PC-9 (cell line): ENCODE measurements at regions not wholly inside any gene's neighbourhood (a gene's known extent, or its start where the extent isn't known, plus 50 kb on each side); places are given as distances from the start of the nearest gene placed in this dataset.

Experiments used
- BruUV-seq: library from RNA; stranded (reverse); fragments of 400-500 nt; replicated peaks from 2 replicates; lab custom pipeline; 2021; lab: Mats Ljungman, UMichigan
- CTCF ChIA-PET: fragments of 300-600 bp; sonication (Branson Sonifier 250); formaldehyde crosslinking; loops from one replicate; lab custom pipeline; 2022; ENCODE audit warnings: antibody characterized with exemption; lab: Charles Lee
- POLR2A ChIA-PET: fragments of 300-600 bp; sonication (Branson Sonifier 250); formaldehyde crosslinking; loops from one replicate; lab custom pipeline; 2022; ENCODE audit warnings: antibody characterized with exemption; ENCODE audit not compliant: unreplicated experiment; lab: Charles Lee
- DNase-seq, 2 experiments: peaks; one replicate each; pipeline versions ENCODE4 v3.0.0 to v3.0.0-alpha.2; 2015 to 2022; ENCODE audit warnings: mixed read lengths in 1 of 2
- H2AFZ ChIP-seq: fragments of 200-600 bp; sonication (generic); 2 replicates; pipeline ENCODE4 v1.8.1; 2017; ENCODE audit warnings: antibody characterized with exemption
- H3F3A ChIP-seq: fragments of 200-600 bp; sonication (generic); 2 replicates; pipeline ENCODE4 v1.8.1; 2017; ENCODE audit warnings: antibody characterized with exemption, mild to moderate bottlenecking, low read depth; ENCODE audit not compliant: insufficient read depth
- H3K27ac ChIP-seq: fragments of 200-600 bp; sonication (generic); 2 replicates; pipeline ENCODE4 v1.6.1; 2016; ENCODE audit warnings: mixed run types
- H3K27me3 ChIP-seq: fragments of 200-600 bp; sonication (generic); 2 replicates; pipeline ENCODE4 v1.6.1; 2016; ENCODE audit warnings: low read depth, mixed run types; ENCODE audit not compliant: insufficient read depth
- H3K36me3 ChIP-seq: fragments of 200-600 bp; sonication (generic); 2 replicates; pipeline ENCODE4 v1.6.1; 2016; ENCODE audit warnings: low read depth, mixed run types
- H3K4me1 ChIP-seq: fragments of 200-600 bp; sonication (generic); replicated peaks from 2 replicates; pipeline ENCODE4 v1.6.1; 2016; ENCODE audit warnings: mixed run types; ENCODE audit not compliant: insufficient read depth
- H3K4me2 ChIP-seq: fragments of 200-600 bp; sonication (generic); 2 replicates; pipeline ENCODE4 v1.6.1; 2017; ENCODE audit warnings: mixed run types
- H3K4me3 ChIP-seq: fragments of 200-600 bp; sonication (generic); 2 replicates; pipeline ENCODE4 v1.6.1; 2016; ENCODE audit warnings: mixed run types
- H3K79me2 ChIP-seq: fragments of 200-600 bp; sonication (generic); 2 replicates; pipeline ENCODE4 v1.6.1; 2017; ENCODE audit warnings: low read depth, mixed run types
- H3K9me2 ChIP-seq: fragments of 200-600 bp; sonication (generic); 2 replicates; pipeline ENCODE4 v1.8.1; 2017; ENCODE audit warnings: mild to moderate bottlenecking; ENCODE audit not compliant: insufficient read depth
- H3K9me3 ChIP-seq: fragments of 200-600 bp; sonication (generic); 2 replicates; pipeline ENCODE4 v1.8.1; 2016; ENCODE audit warnings: low read depth; ENCODE audit not compliant: insufficient read depth
- H4K20me1 ChIP-seq: fragments of 200-600 bp; sonication (generic); 2 replicates; pipeline ENCODE4 v1.8.1; 2017; ENCODE audit not compliant: insufficient read depth
- EZH2 ChIP-seq: fragments of 200-600 bp; sonication (generic); IDR thresholded peaks from 2 replicates; pipeline ENCODE4 v1.8.0; 2017; ENCODE audit warnings: antibody characterized with exemption, low read depth
- intact Hi-C: fragments of 100-400 bp; cut with micrococcal nuclease; formaldehyde crosslinking; loops from one replicate; pipeline ENCODE4 v1.10.0; 2022; ENCODE audit not compliant: unreplicated experiment
- TF ChIP-seq, protein P1 (sequence below): fragments of 200-600 bp; sonication (generic); conservative IDR thresholded peaks from 2 replicates; pipeline ENCODE4 v1.6.1; 2017; ENCODE audit warnings: mixed run types, antibody characterized with exemption, mild to moderate bottlenecking, moderate library complexity

GRCh38 chr4:140255467-140255866 is 101.5 kb upstream of the MAML3 start:
- no TSS peak for BruUV-seq
- Histone ChIP-seq H3K36me3 (no peaks in the 10 kb centered on the region), H2AFZ (no peak overlapping the region), H3F3A (peaks cover 18% of the 10 kb centered on the region; the same call in 1 of the 2 replicates), H3K27ac (peak overlapping the region; percentile 83; the same call in 1 of the 2 replicates), H4K20me1 (no peaks in the 10 kb centered on the region), H3K79me2 (no peaks in the 10 kb centered on the region), H3K4me3 (no peak overlapping the region), H3K27me3 (no peaks in the 10 kb centered on the region), H3K9me3 (no peaks in the 10 kb centered on the region), H3K4me2 (no peak overlapping the region), H3K4me1 (peaks cover 80% of the 10 kb centered on the region), H3K9me2 (no peaks in the 10 kb centered on the region)
- intact Hi-C loops, result loop anchor here (10.0 kb wide), 1 partner anchor 599 kb away; no protein-coding TSS in a partner anchor
- TF ChIP-seq, protein P1, sequence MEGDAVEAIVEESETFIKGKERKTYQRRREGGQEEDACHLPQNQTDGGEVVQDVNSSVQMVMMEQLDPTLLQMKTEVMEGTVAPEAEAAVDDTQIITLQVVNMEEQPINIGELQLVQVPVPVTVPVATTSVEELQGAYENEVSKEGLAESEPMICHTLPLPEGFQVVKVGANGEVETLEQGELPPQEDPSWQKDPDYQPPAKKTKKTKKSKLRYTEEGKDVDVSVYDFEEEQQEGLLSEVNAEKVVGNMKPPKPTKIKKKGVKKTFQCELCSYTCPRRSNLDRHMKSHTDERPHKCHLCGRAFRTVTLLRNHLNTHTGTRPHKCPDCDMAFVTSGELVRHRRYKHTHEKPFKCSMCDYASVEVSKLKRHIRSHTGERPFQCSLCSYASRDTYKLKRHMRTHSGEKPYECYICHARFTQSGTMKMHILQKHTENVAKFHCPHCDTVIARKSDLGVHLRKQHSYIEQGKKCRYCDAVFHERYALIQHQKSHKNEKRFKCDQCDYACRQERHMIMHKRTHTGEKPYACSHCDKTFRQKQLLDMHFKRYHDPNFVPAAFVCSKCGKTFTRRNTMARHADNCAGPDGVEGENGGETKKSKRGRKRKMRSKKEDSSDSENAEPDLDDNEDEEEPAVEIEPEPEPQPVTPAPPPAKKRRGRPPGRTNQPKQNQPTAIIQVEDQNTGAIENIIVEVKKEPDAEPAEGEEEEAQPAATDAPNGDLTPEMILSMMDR, result no peak
- TF ChIP-seq EZH2, result no peak
- no peak for DNase-seq
- CTCF ChIA-PET, result interaction anchor here (0.6 kb wide), 1 partner anchor 26 kb away, joined by 3 read pairs; no protein-coding TSS in a partner anchor
- POLR2A ChIA-PET, result no interaction called here

GRCh38 chr4:140254651-140255299 is 100.8 kb upstream of the MAML3 start:
- peaks cover 18% of the 10 kb centered on the region; the same call in 1 of the 2 replicates for H3F3A ChIP-seq
- no peaks in the 10 kb centered on the region for H3K27me3 ChIP-seq
- H3K79me2 ChIP-seq, result no peaks in the 10 kb centered on the region
- no peaks in the 10 kb centered on the region for H3K9me2 ChIP-seq
- TF ChIP-seq EZH2, result no peak
- TF ChIP-seq, protein P1, result no peak
- no TSS peak for BruUV-seq
- no peaks in the 10 kb centered on the region for H3K9me3 ChIP-seq
- POLR2A ChIA-PET, result interaction anchor here (0.5 to 0.6 kb wide), 4 partner anchors 46 to 609 kb away, joined by 3 to 5 read pairs (median 4); no protein-coding TSS in a partner anchor
- H3K4me3 ChIP-seq, result no peak overlapping the region
- intact Hi-C loops, result loop anchor here (5.0 to 10.0 kb wide), 3 partner anchors 512 to 600 kb away; no protein-coding TSS in a partner anchor
- peaks cover 73% of the 10 kb centered on the region for H3K4me1 ChIP-seq
- no peak overlapping the region for H2AFZ ChIP-seq
- H4K20me1 ChIP-seq, result no peaks in the 10 kb centered on the region
- H3K4me2 ChIP-seq, result no peak overlapping the region
- no peaks in the 10 kb centered on the region for H3K36me3 ChIP-seq
- CTCF ChIA-PET, result interaction anchor here (0.6 to 1.6 kb wide), 3 partner anchors 10 to 1088 kb away, joined by 3 to 4 read pairs (median 3); no protein-coding TSS in a partner anchor
- DNase-seq, result no peak
- peak overlapping the region; percentile 46 for H3K27ac ChIP-seq

DNA sequence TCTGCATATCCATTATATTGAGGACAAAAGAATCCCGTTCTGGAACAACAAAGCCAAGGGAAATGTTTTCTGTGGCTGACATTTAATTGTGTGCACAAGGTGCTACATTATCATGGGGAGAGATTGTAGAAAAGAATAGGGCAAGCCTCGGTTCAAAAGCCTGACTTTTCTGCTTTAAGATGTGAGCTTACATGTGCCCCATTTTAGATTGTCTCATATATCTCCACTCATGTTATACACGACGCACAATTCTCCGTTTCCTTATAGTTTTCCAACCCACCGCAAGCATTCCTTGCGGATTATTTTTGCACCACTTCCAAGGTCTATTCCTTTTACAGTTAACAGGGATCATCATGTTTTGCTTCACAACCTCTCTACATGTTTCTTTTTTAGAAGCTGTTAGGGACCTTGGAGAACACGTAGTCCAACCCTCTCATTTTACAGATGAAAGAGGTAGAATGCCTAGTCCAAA is 99.6 kb upstream of the MAML3 start:
- Histone ChIP-seq H3K9me3 (no peaks in the 10 kb centered on the region), H3K4me2 (peak overlapping the region; percentile 77), H3K9me2 (no peaks in the 10 kb centered on the region), H3K4me1 (peaks cover 71% of the 10 kb centered on the region), H3K79me2 (no peaks in the 10 kb centered on the region), H3F3A (peaks cover 18% of the 10 kb centered on the region; the same call in 1 of the 2 replicates), H3K36me3 (no peaks in the 10 kb centered on the region), H4K20me1 (no peaks in the 10 kb centered on the region), H3K27me3 (no peaks in the 10 kb centered on the region), H3K27ac (no peak overlapping the region), H2AFZ (no peak overlapping the region), H3K4me3 (peak overlapping the region; percentile 59; the same call in 1 of the 2 replicates)
- intact Hi-C loops, result loop anchor here (1.0 to 10.0 kb wide), 7 partner anchors 73 to 651 kb away; no protein-coding TSS in a partner anchor
- POLR2A ChIA-PET, result no interaction called here
- TF ChIP-seq EZH2, result no peak
- TF ChIP-seq, protein P1, result no peak
- no peak for DNase-seq
- BruUV-seq, result TSS peak; percentile 11
- CTCF ChIA-PET, result interaction anchor here (0.7 to 1.6 kb wide), 5 partner anchors 11 to 461 kb away, joined by 3 to 6 read pairs (median 4); no protein-coding TSS in a partner anchor
